ENCODE measurements at regions not wholly inside any gene's neighbourhood (a gene's known extent, or its start where the extent isn't known, plus 50 kb on each side); places are given as distances from the start of the nearest gene placed in this dataset.
"Not testable (repeated sequence)": the region's sequence is repeated elsewhere in the genome, so short reads cannot be mapped to it uniquely, and the experiment has no call there.

DNA sequence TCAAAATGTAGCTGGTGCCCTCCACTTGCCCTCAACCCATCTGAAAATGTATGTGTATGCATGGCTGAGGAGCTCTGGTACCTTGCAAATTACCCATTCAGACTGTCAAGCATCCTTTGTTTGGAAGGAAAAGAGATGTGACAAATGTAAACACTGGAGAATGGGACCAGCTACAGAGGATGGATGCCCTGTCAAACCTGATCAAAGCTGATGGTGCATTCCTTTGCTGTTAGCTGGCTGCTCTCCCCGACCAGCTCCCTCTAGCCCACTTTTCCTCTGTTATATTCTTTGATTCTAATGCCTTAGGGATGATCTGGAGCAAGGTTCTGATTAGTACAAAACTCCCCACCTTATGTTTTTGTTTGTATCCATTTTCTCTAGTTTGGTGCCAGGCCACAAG, 310.3 kb downstream of the C12orf75 start:
- H3K27ac ChIP-seq: no peak overlapping the region

DNA sequence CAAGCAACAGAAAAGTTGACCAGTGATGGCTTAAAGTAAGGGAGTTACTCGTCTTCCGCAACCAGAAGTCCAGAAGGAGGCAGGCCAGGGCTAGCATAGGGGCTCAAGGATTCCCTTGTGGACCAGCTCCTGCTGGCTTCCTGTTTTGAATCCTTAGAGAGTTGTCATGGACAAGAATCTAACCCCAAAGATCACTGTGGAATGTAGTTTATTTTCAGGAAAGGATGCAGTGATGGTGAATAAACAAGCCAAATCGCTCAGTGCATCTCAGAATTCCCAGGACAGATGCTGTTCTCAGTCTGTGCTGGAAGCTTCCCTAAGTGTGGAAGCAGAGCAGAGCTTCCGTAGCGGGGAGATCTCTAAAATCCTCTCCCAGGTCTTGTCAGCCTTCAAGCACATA, 311.3 kb downstream of the C12orf75 start:
- no peak overlapping the region for H3K27ac ChIP-seq
- TF ChIP-seq, protein P1, sequence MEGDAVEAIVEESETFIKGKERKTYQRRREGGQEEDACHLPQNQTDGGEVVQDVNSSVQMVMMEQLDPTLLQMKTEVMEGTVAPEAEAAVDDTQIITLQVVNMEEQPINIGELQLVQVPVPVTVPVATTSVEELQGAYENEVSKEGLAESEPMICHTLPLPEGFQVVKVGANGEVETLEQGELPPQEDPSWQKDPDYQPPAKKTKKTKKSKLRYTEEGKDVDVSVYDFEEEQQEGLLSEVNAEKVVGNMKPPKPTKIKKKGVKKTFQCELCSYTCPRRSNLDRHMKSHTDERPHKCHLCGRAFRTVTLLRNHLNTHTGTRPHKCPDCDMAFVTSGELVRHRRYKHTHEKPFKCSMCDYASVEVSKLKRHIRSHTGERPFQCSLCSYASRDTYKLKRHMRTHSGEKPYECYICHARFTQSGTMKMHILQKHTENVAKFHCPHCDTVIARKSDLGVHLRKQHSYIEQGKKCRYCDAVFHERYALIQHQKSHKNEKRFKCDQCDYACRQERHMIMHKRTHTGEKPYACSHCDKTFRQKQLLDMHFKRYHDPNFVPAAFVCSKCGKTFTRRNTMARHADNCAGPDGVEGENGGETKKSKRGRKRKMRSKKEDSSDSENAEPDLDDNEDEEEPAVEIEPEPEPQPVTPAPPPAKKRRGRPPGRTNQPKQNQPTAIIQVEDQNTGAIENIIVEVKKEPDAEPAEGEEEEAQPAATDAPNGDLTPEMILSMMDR (conservative IDR thresholded peaks at IDR 0.05): no peak

More for the DNA sequence above, 310.3 kb downstream of the C12orf75 start:
- TF ChIP-seq, protein P1 (conservative IDR thresholded peaks at IDR 0.05): no peak

DNA sequence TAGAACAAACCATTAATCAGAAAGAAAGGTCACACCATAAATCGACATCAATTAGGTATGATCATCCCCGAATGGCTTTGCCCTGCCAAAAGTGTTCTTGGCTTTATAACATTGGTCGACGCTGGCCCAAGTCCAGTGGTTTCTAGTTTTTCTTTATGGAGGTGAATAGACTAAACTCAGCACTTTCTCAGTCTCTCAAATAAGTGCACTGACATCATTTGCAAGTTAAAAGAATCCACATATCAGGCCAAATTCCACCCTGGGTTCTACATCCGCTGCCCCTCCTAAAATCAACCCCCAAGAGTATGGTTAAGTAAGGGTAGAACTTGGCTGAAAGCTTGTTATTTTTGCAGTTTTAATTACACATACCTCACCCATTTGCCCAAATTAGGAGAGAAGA, 314.3 kb downstream of the C12orf75 start:
- TF ChIP-seq, protein P1 (conservative IDR thresholded peaks at IDR 0.05): no peak
- no peak overlapping the region for H3K27ac ChIP-seq

DNA sequence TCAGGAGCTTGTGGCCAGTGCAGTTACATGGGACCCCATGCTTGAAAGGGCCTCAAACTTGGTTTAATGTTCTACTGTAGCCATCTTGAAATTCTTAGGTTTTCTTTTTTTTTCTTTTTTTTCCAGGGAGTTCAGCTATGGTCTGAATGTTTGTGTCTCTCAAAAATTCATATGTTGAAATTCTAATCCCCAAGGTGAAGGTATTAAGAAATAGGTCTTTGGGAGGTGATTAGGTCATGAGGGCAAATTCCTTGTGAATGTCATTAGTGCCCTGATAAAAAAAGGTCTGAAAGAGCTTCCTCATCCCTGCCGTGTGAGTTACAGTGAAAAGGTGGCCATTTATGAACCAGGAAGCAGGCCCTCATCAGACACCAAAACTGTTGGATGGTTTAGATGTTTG, 324.1 kb downstream of the C12orf75 start:
- H3K27ac ChIP-seq: no peak overlapping the region
- TF ChIP-seq, protein P1 (conservative IDR thresholded peaks at IDR 0.05): no peak

DNA sequence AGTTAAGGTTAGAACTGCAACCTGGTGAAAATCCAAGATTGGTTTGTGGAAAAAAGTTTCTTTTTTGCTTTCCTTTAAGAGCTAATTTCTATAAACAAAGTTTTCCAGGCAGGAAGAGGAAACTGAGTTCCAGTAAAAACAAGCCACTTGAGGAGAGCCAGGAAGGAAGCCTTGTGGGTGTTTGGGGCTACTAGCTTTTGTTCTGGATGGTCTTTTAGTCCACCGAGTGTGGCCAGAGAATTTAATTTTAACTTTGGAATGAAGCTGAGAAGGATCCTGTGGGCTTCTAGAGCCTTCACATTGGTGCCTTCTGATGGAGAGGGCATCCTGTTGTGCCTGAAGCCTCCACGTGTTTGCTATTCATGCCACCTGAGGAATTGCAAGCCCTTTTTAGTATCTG, 327.9 kb downstream of the C12orf75 start:
- TF ChIP-seq, protein P1 (conservative IDR thresholded peaks at IDR 0.05): no peak
- H3K27ac ChIP-seq: no peak overlapping the region

DNA sequence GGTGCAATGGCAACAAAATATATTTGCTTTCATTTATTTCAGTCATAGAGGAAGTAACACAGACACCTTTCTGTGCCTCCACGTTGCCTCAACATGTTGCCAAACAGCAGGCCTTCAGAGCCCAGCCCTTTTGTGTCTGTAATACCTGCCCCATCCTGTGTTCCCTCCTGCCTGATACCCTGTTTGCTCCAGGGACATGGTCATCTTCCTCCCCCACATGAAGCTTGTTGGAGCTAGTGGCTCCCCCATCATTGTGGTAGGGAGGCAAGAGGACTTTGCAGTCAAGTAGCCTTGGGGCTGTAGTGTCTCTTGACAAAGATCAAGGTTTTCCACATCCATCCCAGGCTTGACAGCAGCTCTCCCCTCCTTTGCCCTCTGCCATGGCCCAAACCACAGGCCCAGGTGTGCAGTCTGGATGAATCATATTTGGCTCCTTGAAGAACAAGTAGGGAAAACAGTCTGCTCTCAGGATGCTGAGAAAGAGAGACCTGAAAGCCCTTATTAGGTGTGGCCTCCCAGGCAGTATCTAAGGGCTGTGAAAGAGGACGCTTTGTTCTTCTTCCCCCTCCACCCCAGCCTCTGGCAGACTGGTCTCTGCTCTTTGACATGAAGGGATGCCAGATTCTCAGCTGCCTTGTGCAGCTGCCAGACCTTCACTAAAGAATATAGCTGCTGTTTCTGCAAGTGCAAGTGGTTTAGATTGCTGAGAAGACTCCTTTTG, 329.0 kb downstream of the C12orf75 start:
- no peak overlapping the region for H3K27ac ChIP-seq
- TF ChIP-seq, protein P1 (conservative IDR thresholded peaks at IDR 0.05): no peak

DNA sequence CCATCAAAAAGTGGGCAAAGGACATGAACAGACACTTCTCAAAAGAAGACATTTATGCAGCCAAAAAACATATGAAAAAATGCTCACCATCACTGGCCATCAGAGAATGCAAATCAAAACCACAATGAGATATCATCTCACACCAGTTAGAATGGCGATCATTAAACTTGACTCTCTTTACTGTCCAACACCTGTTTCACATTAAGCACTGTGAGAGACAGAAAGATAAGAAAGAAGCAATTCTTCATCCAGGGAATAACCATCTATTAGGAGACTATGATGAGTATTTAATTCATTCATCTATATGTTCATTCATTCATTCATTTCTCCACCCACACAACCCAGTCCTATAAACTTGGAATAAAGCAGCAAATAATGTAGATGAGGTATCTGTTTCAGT, 334.3 kb downstream of the C12orf75 start:
- H3K27ac ChIP-seq: not testable (repeated sequence)

DNA sequence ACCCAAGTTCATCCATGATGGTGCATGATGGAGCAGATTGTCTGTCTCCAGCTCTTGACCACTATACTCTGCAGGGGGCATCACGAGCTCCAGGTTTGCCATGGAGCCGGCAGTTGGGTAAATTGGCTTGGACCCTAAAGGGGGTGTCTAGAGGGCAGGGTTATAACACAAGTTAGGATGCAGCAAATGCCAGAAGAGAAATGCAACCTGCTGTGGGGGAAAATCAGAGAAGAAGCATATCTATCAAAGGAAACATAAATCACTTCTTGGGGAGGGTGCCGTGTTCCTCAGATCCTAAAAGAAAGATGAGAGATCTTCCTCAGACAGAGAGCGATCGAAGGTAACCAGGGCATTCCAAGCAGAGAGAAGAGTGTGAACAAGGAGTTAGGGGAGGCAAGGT, 334.9 kb downstream of the C12orf75 start:
- no peak overlapping the region for H3K27ac ChIP-seq
- TF ChIP-seq, protein P1 (conservative IDR thresholded peaks at IDR 0.05): no peak

Data from VCaP (cell line).